ENCODE measurements at regions not wholly inside any gene's neighbourhood (a gene's known extent, or its start where the extent isn't known, plus 50 kb on each side); places are given as distances from the start of the nearest gene placed in this dataset.

DNA sequence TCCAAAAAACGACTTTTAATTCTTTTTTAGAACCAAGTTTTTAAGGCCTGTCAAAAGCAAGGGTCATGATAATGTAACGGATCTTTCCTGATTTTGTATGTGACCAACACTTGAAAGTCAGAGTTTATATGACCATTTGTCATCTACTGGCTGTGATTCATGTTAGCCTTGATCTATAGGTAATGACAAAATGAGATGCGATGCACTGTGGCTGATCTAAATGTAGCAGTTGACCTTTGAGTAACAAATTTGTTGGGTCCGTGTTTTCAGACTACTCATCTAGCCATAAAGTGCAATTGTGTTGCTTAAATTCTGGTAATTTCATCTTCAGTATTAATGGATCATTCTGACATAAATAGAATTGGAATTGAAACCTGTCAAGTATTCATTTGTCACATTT lies 202.5 kb downstream of the PCDH7 start:
- no peak overlapping the region for H3K4me3 ChIP-seq (replicated peaks; ENCODE audit: low read depth, low read length)
- DNase-seq (ENCODE audit: extremely low read depth, low read depth): no peak
- TF ChIP-seq, protein P1, sequence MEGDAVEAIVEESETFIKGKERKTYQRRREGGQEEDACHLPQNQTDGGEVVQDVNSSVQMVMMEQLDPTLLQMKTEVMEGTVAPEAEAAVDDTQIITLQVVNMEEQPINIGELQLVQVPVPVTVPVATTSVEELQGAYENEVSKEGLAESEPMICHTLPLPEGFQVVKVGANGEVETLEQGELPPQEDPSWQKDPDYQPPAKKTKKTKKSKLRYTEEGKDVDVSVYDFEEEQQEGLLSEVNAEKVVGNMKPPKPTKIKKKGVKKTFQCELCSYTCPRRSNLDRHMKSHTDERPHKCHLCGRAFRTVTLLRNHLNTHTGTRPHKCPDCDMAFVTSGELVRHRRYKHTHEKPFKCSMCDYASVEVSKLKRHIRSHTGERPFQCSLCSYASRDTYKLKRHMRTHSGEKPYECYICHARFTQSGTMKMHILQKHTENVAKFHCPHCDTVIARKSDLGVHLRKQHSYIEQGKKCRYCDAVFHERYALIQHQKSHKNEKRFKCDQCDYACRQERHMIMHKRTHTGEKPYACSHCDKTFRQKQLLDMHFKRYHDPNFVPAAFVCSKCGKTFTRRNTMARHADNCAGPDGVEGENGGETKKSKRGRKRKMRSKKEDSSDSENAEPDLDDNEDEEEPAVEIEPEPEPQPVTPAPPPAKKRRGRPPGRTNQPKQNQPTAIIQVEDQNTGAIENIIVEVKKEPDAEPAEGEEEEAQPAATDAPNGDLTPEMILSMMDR (IDR thresholded peaks at IDR 0.05; ENCODE audit: low read depth, low read length, missing control alignments): no peak

DNA sequence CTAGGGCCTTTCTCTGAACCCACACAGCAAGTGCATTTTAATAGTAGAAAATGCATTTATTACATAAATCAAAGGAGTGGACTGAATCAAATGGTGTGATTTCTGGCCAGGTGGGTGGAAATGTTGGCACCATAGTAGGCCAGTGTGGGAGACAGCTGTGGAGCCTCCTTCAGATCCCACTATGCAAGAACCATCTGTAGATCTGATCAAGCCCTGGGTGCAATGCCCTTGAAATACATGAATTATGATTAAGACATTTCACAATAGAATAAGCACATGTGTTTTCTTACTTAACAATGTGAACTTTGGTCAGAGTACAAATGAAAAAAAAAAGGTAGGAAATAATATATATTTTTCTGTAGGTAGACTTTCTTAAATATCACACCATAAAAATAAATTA lies 204.3 kb downstream of the PCDH7 start:
- DNase-seq (ENCODE audit: extremely low read depth, low read depth): no peak
- H3K4me3 ChIP-seq (replicated peaks; ENCODE audit: low read depth, low read length): no peak overlapping the region
- TF ChIP-seq, protein P1 (IDR thresholded peaks at IDR 0.05; ENCODE audit: low read depth, low read length, missing control alignments): no peak

DNA sequence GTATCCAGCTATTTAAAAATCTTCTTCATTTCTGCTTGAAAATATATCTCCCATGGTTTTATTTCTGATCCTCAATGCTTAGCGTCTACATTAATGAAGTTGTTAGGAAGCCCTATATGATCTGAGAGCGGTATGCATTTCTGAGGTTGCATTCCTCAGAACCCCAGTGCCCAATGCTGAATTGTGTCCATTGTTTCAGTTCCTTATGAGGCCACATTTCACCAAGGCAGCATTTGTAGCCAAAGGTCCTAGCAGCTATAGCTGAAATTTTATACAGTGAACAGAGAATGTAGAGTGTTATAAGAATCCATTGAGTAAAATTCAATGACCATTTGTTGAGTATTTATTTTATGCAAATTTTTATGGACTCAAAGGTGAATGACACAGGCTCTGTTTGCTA lies 209.5 kb downstream of the PCDH7 start:
- TF ChIP-seq, protein P1 (IDR thresholded peaks at IDR 0.05; ENCODE audit: low read depth, low read length, missing control alignments): no peak
- no peak overlapping the region for H3K4me3 ChIP-seq (replicated peaks; ENCODE audit: low read depth, low read length)
- no peak for DNase-seq (ENCODE audit: extremely low read depth, low read depth)

DNA sequence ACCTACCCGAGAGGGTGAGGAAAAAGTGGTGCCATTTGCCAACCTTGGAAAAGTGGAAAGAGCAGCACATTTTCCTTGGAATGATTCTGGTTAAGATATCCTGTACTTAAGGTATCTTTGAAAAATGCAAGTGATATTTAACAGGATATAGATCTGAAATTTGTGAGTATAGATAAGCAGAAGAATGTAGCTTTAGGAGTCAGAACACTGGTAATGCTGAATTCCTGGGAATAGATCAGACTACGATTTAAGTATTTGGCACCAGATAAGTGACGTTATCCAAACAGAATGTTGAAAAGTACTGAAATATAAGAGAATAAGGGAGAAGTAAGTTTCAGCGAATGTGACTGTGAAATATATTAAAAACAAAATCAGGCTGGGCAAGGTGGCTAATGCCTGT lies 210.1 kb downstream of the PCDH7 start:
- TF ChIP-seq, protein P1 (IDR thresholded peaks at IDR 0.05; ENCODE audit: low read depth, low read length, missing control alignments): no peak
- no peak overlapping the region for H3K4me3 ChIP-seq (replicated peaks; ENCODE audit: low read depth, low read length)
- no peak for DNase-seq (ENCODE audit: extremely low read depth, low read depth)

DNA sequence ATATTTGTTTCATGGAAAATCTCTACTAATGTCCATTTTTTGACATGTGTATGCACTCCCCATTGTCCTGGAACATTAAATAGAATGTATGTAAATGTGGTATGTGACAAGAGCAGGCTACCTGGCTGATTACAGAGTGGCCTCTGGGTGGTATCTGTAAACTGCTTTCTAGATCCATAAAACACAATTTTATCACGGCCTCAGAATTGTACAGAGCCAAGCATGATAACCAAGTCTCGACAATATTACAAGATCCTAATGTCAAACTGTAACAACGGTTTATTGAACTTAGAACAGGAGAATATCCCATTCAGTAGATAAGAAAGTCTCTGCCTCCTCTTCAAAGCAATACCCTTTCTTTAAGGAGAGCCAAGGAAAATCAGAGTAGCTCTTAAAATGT lies 212.4 kb downstream of the PCDH7 start:
- TF ChIP-seq, protein P1 (IDR thresholded peaks at IDR 0.05; ENCODE audit: low read depth, low read length, missing control alignments): no peak
- no peak overlapping the region for H3K4me3 ChIP-seq (replicated peaks; ENCODE audit: low read depth, low read length)
- no peak for DNase-seq (ENCODE audit: extremely low read depth, low read depth)

DNA sequence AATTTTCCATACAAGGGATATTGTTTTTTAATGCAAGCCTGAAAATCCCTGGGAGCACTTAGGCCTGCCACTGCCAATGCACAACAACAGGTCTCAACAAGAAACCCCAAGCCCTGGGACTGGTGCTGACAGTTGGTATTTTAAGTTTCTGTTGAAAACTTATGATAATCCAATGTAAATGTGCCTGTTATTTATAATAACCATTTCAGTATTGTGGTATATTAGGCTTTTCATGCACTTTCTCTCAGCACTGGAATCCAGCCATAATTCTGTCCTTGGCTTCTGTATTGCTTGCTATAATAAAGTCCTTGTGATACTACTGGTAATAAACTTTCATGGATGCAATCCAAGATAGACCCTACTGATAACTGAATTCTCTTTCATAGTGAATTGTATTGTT lies 218.9 kb downstream of the PCDH7 start:
- DNase-seq (ENCODE audit: extremely low read depth, low read depth): no peak
- no peak overlapping the region for H3K4me3 ChIP-seq (replicated peaks; ENCODE audit: low read depth, low read length)
- TF ChIP-seq, protein P1 (IDR thresholded peaks at IDR 0.05; ENCODE audit: low read depth, low read length, missing control alignments): no peak

DNA sequence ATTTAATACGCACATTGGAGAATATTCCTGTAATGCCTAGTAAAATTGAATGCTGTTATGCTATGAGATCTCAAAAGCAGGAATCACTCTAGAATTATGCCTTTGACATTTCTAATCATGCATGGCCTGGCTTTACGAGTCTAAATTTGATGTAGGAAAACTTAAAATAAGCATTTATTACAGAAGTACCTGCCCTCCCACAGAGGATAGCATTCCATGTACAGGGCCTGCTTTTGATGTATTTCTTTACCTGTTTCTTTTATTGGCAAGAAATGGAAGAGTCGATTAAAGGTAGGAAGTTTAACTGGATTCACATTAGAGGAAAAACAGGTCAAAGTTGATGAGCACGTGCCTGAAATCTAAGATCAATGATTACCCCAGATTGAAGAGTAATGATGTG lies 219.5 kb downstream of the PCDH7 start:
- H3K4me3 ChIP-seq (replicated peaks; ENCODE audit: low read depth, low read length): no peak overlapping the region
- DNase-seq (ENCODE audit: extremely low read depth, low read depth): no peak
- TF ChIP-seq, protein P1 (IDR thresholded peaks at IDR 0.05; ENCODE audit: low read depth, low read length, missing control alignments): no peak

All from HFF-Myc (cell line).